Caki2 (cell line): ENCODE measurements at regions not wholly inside any gene's neighbourhood (a gene's known extent, or its start where the extent isn't known, plus 50 kb on each side); places are given as distances from the start of the nearest gene placed in this dataset.

Experiments
- DNase-seq: peaks from one replicate; pipeline ENCODE4 v3.0.0-alpha.2; 2015; ENCODE audit warnings: low read depth
- in situ Hi-C: cut with HindIII; loops from 2 replicates; pipeline ENCODE4 v1.10.0; 2016; ENCODE audit warnings: low sequenced_read_pairs, low pct_unique_long_range_greater_than_20kb, mixed read lengths

GRCh38 chr3:84100861-84101260 lies 857.9 kb upstream of the CADM2 start:
- in situ Hi-C loops = no loop called here
- no peak for DNase-seq

- peak; percentile 73 for DNase-seq
- in situ Hi-C loops = no loop called here
Measured at GRCh38 chr3:84108442-84108971, 850.3 kb upstream of the CADM2 start.

DNA sequence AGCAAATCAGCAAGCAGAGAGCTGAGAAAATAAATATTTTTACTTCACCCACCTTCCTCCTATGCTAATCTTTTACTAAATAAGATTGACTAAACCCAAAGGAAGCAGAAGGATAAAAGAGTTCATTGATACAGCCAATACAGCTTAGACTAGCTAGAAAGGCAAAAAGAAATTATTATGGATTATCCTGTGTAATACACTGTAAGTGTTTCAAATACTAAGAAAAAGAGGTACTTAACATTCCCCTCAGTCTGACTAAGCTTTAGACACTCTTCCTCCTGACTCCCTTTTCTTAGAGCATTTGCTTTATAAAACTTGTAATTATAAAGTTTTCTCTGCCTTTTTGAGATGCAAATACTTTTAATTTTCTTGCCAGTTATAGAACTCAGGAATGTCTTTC lies 848.9 kb upstream of the CADM2 start:
- in situ Hi-C loops = no loop called here
- DNase-seq = no peak

GRCh38 chr3:84110787-84111186 lies 848.0 kb upstream of the CADM2 start:
- DNase-seq = no peak
- in situ Hi-C loops = no loop called here

- DNase-seq = no peak
- in situ Hi-C loops = no loop called here
Measured at GRCh38 chr3:84125201-84125721, 833.5 kb upstream of the CADM2 start.

- in situ Hi-C loops = no loop called here
Measured at GRCh38 chr3:84125760-84126159, 833.0 kb upstream of the CADM2 start.

GRCh38 chr3:84126160-84126559 lies 832.6 kb upstream of the CADM2 start:
- in situ Hi-C loops = no loop called here
- no peak for DNase-seq

More at GRCh38 chr3:84125760-84126159, 833.0 kb upstream of the CADM2 start:
- no peak for DNase-seq

GRCh38 chr3:84128024-84128423 lies 830.8 kb upstream of the CADM2 start:
- in situ Hi-C loops = no loop called here
- no peak for DNase-seq

DNA sequence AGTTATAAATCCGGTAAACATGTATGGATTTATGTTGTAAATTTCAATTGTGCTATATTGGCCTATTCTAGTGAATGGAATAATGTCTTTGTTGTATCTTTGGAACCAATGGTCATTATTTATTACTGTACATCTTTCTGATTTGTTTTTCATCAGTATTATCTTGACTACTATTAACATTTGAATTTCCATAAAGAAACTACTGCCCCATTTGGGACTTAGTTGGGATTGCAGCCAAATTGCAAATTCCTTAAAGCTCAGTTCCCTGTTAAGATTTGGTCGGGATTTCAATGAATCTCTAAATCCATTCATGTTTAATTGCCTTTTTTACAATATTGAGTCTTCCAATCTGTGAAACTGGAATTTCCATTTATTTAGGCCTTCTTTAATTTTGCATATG lies 822.4 kb upstream of the CADM2 start:
- in situ Hi-C loops = no loop called here

DNA sequence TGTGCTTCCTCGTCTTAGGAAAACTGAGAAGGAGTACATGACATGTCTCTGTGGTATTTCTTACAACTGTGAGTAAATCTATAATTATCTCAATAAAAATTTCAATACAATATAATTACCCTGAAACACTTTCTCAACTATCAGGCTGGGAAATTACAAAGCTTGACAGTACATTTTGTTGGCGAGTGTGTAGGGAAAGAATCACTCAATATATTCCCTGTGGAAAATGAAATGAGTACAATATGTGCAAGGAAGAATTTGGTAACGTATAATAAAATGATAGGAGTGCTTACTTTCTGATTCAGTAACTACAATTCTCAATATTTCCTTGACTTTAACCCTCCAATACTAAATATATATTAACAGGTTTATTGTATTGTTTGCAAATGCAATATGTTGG lies 818.2 kb upstream of the CADM2 start:
- in situ Hi-C loops = no loop called here
- DNase-seq = no peak

More for the DNA sequence above, 822.4 kb upstream of the CADM2 start:
- no peak for DNase-seq

- DNase-seq = no peak
- in situ Hi-C loops = no loop called here
Measured at GRCh38 chr3:84141571-84141970, 817.2 kb upstream of the CADM2 start.

GRCh38 chr3:84165328-84165727 lies 793.5 kb upstream of the CADM2 start:
- in situ Hi-C loops = no loop called here
- no peak for DNase-seq

GRCh38 chr3:84175449-84175848 lies 783.3 kb upstream of the CADM2 start:
- in situ Hi-C loops = no loop called here
- no peak for DNase-seq

DNA sequence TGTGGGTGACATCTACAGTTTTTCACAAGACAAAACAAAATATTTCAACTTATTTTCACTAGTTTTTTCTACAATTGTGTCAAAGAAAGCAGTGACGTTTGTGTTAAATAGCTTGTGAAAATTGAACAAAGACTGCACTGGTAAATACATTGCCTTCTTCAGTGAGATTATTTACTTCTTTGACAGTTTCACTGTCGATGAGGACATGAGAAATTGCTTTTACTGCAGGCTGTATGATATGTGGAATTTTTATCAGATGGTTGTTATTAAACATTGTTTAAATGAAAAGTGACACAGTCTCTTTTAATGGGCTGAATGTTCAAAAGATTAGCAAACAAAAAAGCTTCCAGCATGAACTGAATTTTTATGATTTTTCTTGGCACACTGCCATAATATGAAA lies 773.9 kb upstream of the CADM2 start:
- in situ Hi-C loops = no loop called here
- no peak for DNase-seq

- in situ Hi-C loops = no loop called here
- no peak for DNase-seq
Measured at GRCh38 chr3:84194029-84194428, 764.8 kb upstream of the CADM2 start.

- in situ Hi-C loops = no loop called here
Measured at GRCh38 chr3:84209474-84209873, 749.3 kb upstream of the CADM2 start.

GRCh38 chr3:84223512-84223911 lies 735.3 kb upstream of the CADM2 start:
- in situ Hi-C loops = no loop called here
- no peak for DNase-seq

More at GRCh38 chr3:84209474-84209873, 749.3 kb upstream of the CADM2 start:
- DNase-seq = no peak

GRCh38 chr3:84224262-84224661 lies 734.5 kb upstream of the CADM2 start:
- DNase-seq = no peak
- in situ Hi-C loops = no loop called here

- in situ Hi-C loops = no loop called here
- no peak for DNase-seq
Measured at GRCh38 chr3:84236261-84236660, 722.5 kb upstream of the CADM2 start.

- in situ Hi-C loops = no loop called here
- no peak for DNase-seq
Measured at GRCh38 chr3:84245789-84246188, 713.0 kb upstream of the CADM2 start.

DNA sequence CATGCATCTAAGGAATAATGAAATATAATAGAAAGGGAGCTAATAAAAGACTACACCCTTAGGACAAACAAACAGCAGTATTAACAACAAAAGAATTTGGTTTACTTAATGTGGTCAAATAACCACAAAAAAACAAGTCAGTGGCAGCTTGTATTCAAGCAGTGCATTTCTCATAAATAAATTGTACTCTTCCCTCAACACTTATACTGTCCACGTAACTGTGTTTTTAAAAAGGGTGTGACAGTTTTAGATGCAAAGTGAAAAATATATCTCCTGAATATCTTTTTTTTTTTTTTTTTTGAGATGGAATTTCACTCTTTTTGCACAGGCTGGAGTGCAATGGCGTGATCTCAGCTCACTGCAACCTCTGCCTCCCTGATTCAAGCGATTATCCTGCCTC lies 698.2 kb upstream of the CADM2 start:
- in situ Hi-C loops = no loop called here

More for the DNA sequence above, 698.2 kb upstream of the CADM2 start:
- DNase-seq = no peak
